SK-N-SH treated with all-trans-retinoic acid at 6 μM for 48 hours (cell line): ENCODE measurements at regions not wholly inside any gene's neighbourhood (a gene's known extent, or its start where the extent isn't known, plus 50 kb on each side); places are given as distances from the start of the nearest gene placed in this dataset.

ENCODE experiments used
- ATAC-seq: fragments of 200-7000 bp; cut with Tn5 transposase; 3 replicates; pipeline ENCODE4 v1.9.1; 2020; ENCODE audit warnings: mild to moderate bottlenecking, moderate library complexity
- ARNTL ChIP-seq: fragments of 450-650 bp; formaldehyde crosslinking; IDR thresholded peaks from 2 replicates; pipeline ENCODE4 v1.5.0; 2020; ENCODE audit warnings: low read depth, mild to moderate bottlenecking, moderate library complexity, borderline replicate concordance
- BACH2 ChIP-seq: fragments of 250-450 bp; sonication (Bioruptor Pico); IDR thresholded peaks from 2 replicates; pipeline ENCODE4 v1.9.0; 2021; ENCODE audit warnings: mild to moderate bottlenecking, borderline replicate concordance
- ESRRG ChIP-seq: fragments of 250-450 bp; sonication (Bioruptor Pico); IDR thresholded peaks from 2 replicates; pipeline ENCODE4 v1.6.1; 2021; ENCODE audit warnings: mild to moderate bottlenecking
- GLIS3 ChIP-seq: fragments of 250-450 bp; sonication (Bioruptor Pico); IDR thresholded peaks from 2 replicates; pipeline ENCODE4 v1.5.0; 2020; ENCODE audit warnings: mild to moderate bottlenecking, moderate library complexity
- ISL1 ChIP-seq: fragments of 250-450 bp; sonication (Bioruptor Pico); IDR thresholded peaks from 2 replicates; pipeline ENCODE4 v2.1.2; 2022; ENCODE audit warnings: mild to moderate bottlenecking, moderate library complexity
- OSR1 ChIP-seq: fragments of 250-450 bp; sonication (Bioruptor Pico); IDR thresholded peaks from 2 replicates; pipeline ENCODE4 v1.8.0; 2022; ENCODE audit warnings: moderate library complexity, mild to moderate bottlenecking, inconsistent platforms
- PPARA ChIP-seq: fragments of 250-450 bp; sonication (Bioruptor Pico); IDR thresholded peaks from 2 replicates; pipeline ENCODE4 v1.5.0; 2020; ENCODE audit warnings: mild to moderate bottlenecking, borderline replicate concordance
- RARB ChIP-seq: fragments of 250-450 bp; sonication (Bioruptor Pico); IDR thresholded peaks from 2 replicates; pipeline ENCODE4 v1.8.0; 2021; ENCODE audit warnings: mild to moderate bottlenecking, moderate library complexity
- SNAI2 ChIP-seq: fragments of 250-450 bp; sonication (Bioruptor Pico); IDR thresholded peaks from 2 replicates; pipeline ENCODE4 v1.5.0; 2020; ENCODE audit warnings: mild to moderate bottlenecking, moderate library complexity
- TCF4 ChIP-seq: fragments of 250-450 bp; sonication (Bioruptor Pico); IDR thresholded peaks from 2 replicates; pipeline ENCODE4 v1.8.0; 2021; ENCODE audit warnings: mild to moderate bottlenecking, moderate library complexity, borderline replicate concordance
- TOX ChIP-seq: fragments of 250-450 bp; sonication (Bioruptor Pico); IDR thresholded peaks from 2 replicates; pipeline ENCODE4 v1.8.0; 2021; ENCODE audit warnings: mild to moderate bottlenecking, moderate library complexity, borderline replicate concordance
- ZFP3 ChIP-seq: fragments of 250-450 bp; sonication (Bioruptor Pico); IDR thresholded peaks from 2 replicates; pipeline ENCODE4 v1.5.0; 2020; ENCODE audit warnings: mild to moderate bottlenecking, moderate library complexity
- ZFP30 ChIP-seq: fragments of 450-650 bp; formaldehyde crosslinking; IDR thresholded peaks from 2 replicates; pipeline ENCODE4 v1.5.0; 2022; ENCODE audit warnings: mild to moderate bottlenecking, moderate library complexity
- ZNF565 ChIP-seq: fragments of 450-650 bp; formaldehyde crosslinking; conservative IDR thresholded peaks from 2 replicates; pipeline ENCODE4 v1.5.0; 2020; ENCODE audit warnings: low read depth, mild to moderate bottlenecking, moderate library complexity
- ZNF70 ChIP-seq: fragments of 450-650 bp; formaldehyde crosslinking; IDR thresholded peaks from 2 replicates; pipeline ENCODE4 v1.5.0; 2020; ENCODE audit warnings: mild to moderate bottlenecking, moderate library complexity
- ZNF8 ChIP-seq: fragments of 450-650 bp; formaldehyde crosslinking; IDR thresholded peaks from 2 replicates; pipeline ENCODE4 v1.5.0; 2020; ENCODE audit warnings: mild to moderate bottlenecking, moderate library complexity
- TF ChIP-seq, protein P1 (sequence below): fragments of 250-450 bp; sonication (Bioruptor Pico); IDR thresholded peaks from 2 replicates; pipeline ENCODE4 v1.5.1; 2021; ENCODE audit warnings: mild to moderate bottlenecking, moderate library complexity
- TF ChIP-seq, protein P2 (sequence below): fragments of 250-450 bp; sonication (Bioruptor Pico); IDR thresholded peaks from 2 replicates; pipeline ENCODE4 v1.5.0; 2020; ENCODE audit warnings: mild to moderate bottlenecking, moderate library complexity
- TF ChIP-seq, protein P3 (sequence below): fragments of 250-450 bp; sonication (Bioruptor Pico); IDR thresholded peaks from 2 replicates; pipeline ENCODE4 v1.8.0; 2020; ENCODE audit warnings: mild to moderate bottlenecking, moderate library complexity, borderline replicate concordance
- TF ChIP-seq, protein P4 (sequence below): fragments of 250-450 bp; sonication (Bioruptor Pico); IDR thresholded peaks from 2 replicates; pipeline ENCODE4 v1.8.0; 2021; ENCODE audit warnings: low read depth, mild to moderate bottlenecking, moderate library complexity, borderline replicate concordance
- TF ChIP-seq, protein P5 (sequence below): fragments of 250-450 bp; sonication (Bioruptor Pico); IDR thresholded peaks from 2 replicates; pipeline ENCODE4 v1.5.1; 2020; ENCODE audit warnings: low read depth, mild to moderate bottlenecking, moderate library complexity

DNA sequence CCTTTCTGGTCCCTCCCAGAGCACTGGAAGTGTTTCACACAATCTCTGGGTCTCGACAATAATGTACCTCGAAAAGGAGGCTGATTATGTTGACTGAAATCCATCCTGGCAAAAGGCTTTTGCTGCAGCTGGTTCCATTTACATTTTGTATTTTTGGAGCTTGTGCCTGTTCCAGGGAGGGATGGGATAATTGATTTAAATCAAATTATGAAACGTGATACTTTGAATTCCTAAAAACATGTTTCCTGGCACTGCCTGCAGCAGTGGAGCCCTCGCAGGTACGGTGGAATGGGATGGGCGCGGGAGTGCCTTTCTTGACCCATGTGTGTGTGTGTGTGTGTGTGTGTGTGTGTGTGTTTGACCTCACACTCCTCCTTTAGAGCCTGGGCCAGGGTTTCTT lies 455.5 kb upstream of the MEIS1 start:
- ATAC-seq: no peak
- TF ChIP-seq ARNTL (no peak), ZFP3 (no peak), ISL1 (CRISPR knock-in tag) (no peak), OSR1 (no peak), GLIS3 (no peak), SNAI2 (CRISPR knock-in tag) (no peak), ZNF70 (CRISPR knock-in tag) (no peak), ZNF565 (CRISPR knock-in tag) (no peak), ZFP30 (CRISPR knock-in tag) (no peak), TOX (no peak), RARB (CRISPR knock-in tag) (no peak), ESRRG (CRISPR knock-in tag) (no peak), BACH2 (CRISPR knock-in tag) (no peak), ZNF8 (no peak), PPARA (CRISPR knock-in tag) (no peak), TCF4 (CRISPR knock-in tag) (no peak)
- TF ChIP-seq, protein P1, sequence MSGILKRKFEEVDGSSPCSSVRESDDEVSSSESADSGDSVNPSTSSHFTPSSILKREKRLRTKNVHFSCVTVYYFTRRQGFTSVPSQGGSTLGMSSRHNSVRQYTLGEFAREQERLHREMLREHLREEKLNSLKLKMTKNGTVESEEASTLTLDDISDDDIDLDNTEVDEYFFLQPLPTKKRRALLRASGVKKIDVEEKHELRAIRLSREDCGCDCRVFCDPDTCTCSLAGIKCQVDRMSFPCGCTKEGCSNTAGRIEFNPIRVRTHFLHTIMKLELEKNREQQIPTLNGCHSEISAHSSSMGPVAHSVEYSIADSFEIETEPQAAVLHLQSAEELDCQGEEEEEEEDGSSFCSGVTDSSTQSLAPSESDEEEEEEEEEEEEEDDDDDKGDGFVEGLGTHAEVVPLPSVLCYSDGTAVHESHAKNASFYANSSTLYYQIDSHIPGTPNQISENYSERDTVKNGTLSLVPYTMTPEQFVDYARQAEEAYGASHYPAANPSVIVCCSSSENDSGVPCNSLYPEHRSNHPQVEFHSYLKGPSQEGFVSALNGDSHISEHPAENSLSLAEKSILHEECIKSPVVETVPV (CRISPR knock-in tag): no peak
- TF ChIP-seq, protein P2, sequence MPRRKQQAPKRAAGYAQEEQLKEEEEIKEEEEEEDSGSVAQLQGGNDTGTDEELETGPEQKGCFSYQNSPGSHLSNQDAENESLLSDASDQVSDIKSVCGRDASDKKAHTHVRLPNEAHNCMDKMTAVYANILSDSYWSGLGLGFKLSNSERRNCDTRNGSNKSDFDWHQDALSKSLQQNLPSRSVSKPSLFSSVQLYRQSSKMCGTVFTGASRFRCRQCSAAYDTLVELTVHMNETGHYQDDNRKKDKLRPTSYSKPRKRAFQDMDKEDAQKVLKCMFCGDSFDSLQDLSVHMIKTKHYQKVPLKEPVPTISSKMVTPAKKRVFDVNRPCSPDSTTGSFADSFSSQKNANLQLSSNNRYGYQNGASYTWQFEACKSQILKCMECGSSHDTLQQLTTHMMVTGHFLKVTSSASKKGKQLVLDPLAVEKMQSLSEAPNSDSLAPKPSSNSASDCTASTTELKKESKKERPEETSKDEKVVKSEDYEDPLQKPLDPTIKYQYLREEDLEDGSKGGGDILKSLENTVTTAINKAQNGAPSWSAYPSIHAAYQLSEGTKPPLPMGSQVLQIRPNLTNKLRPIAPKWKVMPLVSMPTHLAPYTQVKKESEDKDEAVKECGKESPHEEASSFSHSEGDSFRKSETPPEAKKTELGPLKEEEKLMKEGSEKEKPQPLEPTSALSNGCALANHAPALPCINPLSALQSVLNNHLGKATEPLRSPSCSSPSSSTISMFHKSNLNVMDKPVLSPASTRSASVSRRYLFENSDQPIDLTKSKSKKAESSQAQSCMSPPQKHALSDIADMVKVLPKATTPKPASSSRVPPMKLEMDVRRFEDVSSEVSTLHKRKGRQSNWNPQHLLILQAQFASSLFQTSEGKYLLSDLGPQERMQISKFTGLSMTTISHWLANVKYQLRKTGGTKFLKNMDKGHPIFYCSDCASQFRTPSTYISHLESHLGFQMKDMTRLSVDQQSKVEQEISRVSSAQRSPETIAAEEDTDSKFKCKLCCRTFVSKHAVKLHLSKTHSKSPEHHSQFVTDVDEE (CRISPR knock-in tag): no peak
- TF ChIP-seq, protein P3, sequence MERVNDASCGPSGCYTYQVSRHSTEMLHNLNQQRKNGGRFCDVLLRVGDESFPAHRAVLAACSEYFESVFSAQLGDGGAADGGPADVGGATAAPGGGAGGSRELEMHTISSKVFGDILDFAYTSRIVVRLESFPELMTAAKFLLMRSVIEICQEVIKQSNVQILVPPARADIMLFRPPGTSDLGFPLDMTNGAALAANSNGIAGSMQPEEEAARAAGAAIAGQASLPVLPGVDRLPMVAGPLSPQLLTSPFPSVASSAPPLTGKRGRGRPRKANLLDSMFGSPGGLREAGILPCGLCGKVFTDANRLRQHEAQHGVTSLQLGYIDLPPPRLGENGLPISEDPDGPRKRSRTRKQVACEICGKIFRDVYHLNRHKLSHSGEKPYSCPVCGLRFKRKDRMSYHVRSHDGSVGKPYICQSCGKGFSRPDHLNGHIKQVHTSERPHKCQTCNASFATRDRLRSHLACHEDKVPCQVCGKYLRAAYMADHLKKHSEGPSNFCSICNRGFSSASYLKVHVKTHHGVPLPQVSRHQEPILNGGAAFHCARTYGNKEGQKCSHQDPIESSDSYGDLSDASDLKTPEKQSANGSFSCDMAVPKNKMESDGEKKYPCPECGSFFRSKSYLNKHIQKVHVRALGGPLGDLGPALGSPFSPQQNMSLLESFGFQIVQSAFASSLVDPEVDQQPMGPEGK: no peak
- TF ChIP-seq, protein P4, sequence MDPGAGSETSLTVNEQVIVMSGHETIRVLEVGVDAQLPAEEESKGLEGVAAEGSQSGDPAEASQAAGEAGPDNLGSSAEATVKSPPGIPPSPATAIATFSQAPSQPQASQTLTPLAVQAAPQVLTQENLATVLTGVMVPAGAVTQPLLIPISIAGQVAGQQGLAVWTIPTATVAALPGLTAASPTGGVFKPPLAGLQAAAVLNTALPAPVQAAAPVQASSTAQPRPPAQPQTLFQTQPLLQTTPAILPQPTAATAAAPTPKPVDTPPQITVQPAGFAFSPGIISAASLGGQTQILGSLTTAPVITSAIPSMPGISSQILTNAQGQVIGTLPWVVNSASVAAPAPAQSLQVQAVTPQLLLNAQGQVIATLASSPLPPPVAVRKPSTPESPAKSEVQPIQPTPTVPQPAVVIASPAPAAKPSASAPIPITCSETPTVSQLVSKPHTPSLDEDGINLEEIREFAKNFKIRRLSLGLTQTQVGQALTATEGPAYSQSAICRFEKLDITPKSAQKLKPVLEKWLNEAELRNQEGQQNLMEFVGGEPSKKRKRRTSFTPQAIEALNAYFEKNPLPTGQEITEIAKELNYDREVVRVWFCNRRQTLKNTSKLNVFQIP (CRISPR knock-in tag): no peak

DNA sequence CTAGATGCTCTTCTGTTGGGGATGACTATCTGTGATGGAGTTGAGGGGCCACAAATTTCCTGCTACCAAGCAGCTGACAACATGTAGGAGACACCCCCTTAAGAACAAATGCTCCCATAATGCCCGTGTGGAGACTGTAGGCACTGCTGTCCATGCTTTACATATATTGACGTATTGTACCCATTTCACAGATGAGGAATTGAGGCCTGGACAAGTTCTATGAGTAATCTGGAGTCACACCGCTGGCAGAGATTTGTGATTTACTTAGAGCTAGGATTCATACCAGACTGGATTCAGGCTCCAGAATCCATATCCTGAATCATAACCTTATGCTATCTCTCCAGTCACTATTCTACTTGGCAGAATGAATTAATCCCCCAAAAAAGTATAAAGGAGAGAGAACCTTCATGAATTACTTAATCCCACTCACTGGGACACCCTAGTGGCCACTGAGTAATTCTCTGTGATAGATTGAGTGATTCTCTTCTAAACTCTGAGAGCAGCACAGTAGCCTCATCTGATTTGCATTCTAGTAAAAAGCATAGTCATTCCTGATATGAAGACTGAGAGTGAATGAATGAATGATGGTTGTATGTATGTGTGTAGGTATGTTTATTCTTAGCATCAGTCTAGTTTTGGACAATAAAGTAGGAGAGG lies 460.7 kb upstream of the MEIS1 start:
- TF ChIP-seq, protein P2 (CRISPR knock-in tag): no peak
- no peak for ATAC-seq

DNA sequence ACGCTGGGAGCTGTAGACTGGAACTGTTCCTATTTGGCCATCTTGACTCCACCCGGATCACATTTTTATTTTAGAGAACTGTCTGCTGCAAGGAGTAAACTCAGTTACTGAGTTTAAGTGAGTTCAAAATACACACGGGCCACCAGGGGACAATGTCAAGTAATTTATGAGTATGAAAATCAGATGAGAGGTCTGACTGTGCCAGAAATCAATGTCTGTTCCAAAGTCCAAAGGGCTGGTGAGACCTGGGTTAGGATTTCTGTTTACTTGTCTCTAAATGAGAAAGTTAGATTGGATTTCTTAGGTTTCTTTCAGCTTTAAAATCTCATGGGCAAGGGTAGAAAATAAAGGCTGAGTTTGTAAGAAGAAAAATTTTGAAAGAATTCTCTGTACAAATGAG lies 465.8 kb upstream of the MEIS1 start:
- no peak for ATAC-seq
- TF ChIP-seq, protein P4 (CRISPR knock-in tag): no peak
- TF ChIP-seq SNAI2 (CRISPR knock-in tag): no peak
- no peak for TF ChIP-seq OSR1
- TF ChIP-seq TCF4 (CRISPR knock-in tag): no peak
- no peak for TF ChIP-seq RARB (CRISPR knock-in tag)
- TF ChIP-seq, protein P5, sequence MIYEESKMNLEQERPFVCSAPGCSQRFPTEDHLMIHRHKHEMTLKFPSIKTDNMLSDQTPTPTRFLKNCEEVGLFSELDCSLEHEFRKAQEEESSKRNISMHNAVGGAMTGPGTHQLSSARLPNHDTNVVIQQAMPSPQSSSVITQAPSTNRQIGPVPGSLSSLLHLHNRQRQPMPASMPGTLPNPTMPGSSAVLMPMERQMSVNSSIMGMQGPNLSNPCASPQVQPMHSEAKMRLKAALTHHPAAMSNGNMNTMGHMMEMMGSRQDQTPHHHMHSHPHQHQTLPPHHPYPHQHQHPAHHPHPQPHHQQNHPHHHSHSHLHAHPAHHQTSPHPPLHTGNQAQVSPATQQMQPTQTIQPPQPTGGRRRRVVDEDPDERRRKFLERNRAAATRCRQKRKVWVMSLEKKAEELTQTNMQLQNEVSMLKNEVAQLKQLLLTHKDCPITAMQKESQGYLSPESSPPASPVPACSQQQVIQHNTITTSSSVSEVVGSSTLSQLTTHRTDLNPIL (CRISPR knock-in tag): no peak
- TF ChIP-seq ZNF565 (CRISPR knock-in tag): no peak
- TF ChIP-seq ZFP3: no peak
- TF ChIP-seq TOX: no peak
- TF ChIP-seq, protein P2 (CRISPR knock-in tag): no peak
